ENCODE measurements at regions not wholly inside any gene's neighbourhood (a gene's known extent, or its start where the extent isn't known, plus 50 kb on each side); places are given as distances from the start of the nearest gene placed in this dataset.

- H3K27me3 ChIP-seq (ENCODE audit: insufficient read depth, low read length), result no peaks in the 10 kb centered on the region
- no peaks in the 10 kb centered on the region for H3K79me2 ChIP-seq (ENCODE audit: insufficient read depth, low read length)
- peaks cover 4% of the 10 kb centered on the region for H3K9me3 ChIP-seq (ENCODE audit: low read depth, low read length)
- H2AFZ ChIP-seq (ENCODE audit: low read length), result peak overlapping the region; percentile 67
- no peaks in the 10 kb centered on the region for H4K20me1 ChIP-seq (ENCODE audit: insufficient read depth, low read length)
- H3K4me1 ChIP-seq (ENCODE audit: insufficient read depth, low read length), result peaks cover 14% of the 10 kb centered on the region
- no peak for DNase-seq (ENCODE audit: insufficient read length, low spot score, missing footprints)
- no peak overlapping the region for H3K27ac ChIP-seq (ENCODE audit: low read depth, low read length)
- no peaks in the 10 kb centered on the region for H3K36me3 ChIP-seq (ENCODE audit: insufficient read depth, low read length)
- no peak overlapping the region for H3K4me3 ChIP-seq (ENCODE audit: insufficient read depth, low read length)
- no peak overlapping the region for H3K4me2 ChIP-seq (ENCODE audit: insufficient read depth, low read length)
- TF ChIP-seq CTCF (IDR thresholded peaks at IDR 0.05; ENCODE audit: extremely low read depth, low read depth, low read length), result no peak
Observed at GRCh38 chr6:140345935-140346334, 971.5 kb upstream of the CITED2 start.

GRCh38 chr6:140344142-140344913 lies 969.9 kb upstream of the CITED2 start:
- Histone ChIP-seq H3K36me3 (ENCODE audit: insufficient read depth, low read length) (no peaks in the 10 kb centered on the region), H3K27ac (ENCODE audit: low read depth, low read length) (peak overlapping the region; percentile 34), H2AFZ (ENCODE audit: low read length) (peak overlapping the region; percentile 49), H3K79me2 (ENCODE audit: insufficient read depth, low read length) (no peaks in the 10 kb centered on the region), H4K20me1 (ENCODE audit: insufficient read depth, low read length) (no peaks in the 10 kb centered on the region), H3K4me2 (ENCODE audit: insufficient read depth, low read length) (no peak overlapping the region), H3K4me1 (ENCODE audit: insufficient read depth, low read length) (peaks cover 14% of the 10 kb centered on the region), H3K27me3 (ENCODE audit: insufficient read depth, low read length) (no peaks in the 10 kb centered on the region), H3K9me3 (ENCODE audit: low read depth, low read length) (peaks cover 8% of the 10 kb centered on the region), H3K4me3 (ENCODE audit: insufficient read depth, low read length) (no peak overlapping the region)
- DNase-seq (ENCODE audit: insufficient read length, low spot score, missing footprints), result peak; percentile 68
- no peak for TF ChIP-seq CTCF (IDR thresholded peaks at IDR 0.05; ENCODE audit: extremely low read depth, low read depth, low read length)

GRCh38 chr6:140343128-140343527 lies 968.7 kb upstream of the CITED2 start:
- Histone ChIP-seq H3K27ac (ENCODE audit: low read depth, low read length) (no peak overlapping the region), H3K9me3 (ENCODE audit: low read depth, low read length) (peaks cover 8% of the 10 kb centered on the region)

More at GRCh38 chr6:140343128-140343527, 968.7 kb upstream of the CITED2 start:
- peak overlapping the region; percentile 50 for H2AFZ ChIP-seq (ENCODE audit: low read length)
- TF ChIP-seq CTCF (IDR thresholded peaks at IDR 0.05; ENCODE audit: extremely low read depth, low read depth, low read length), result no peak
- H3K36me3 ChIP-seq (ENCODE audit: insufficient read depth, low read length), result no peaks in the 10 kb centered on the region
- no peaks in the 10 kb centered on the region for H4K20me1 ChIP-seq (ENCODE audit: insufficient read depth, low read length)
- peaks cover 14% of the 10 kb centered on the region for H3K4me1 ChIP-seq (ENCODE audit: insufficient read depth, low read length)
- H3K27me3 ChIP-seq (ENCODE audit: insufficient read depth, low read length), result no peaks in the 10 kb centered on the region
- no peak overlapping the region for H3K4me2 ChIP-seq (ENCODE audit: insufficient read depth, low read length)
- H3K4me3 ChIP-seq (ENCODE audit: insufficient read depth, low read length), result no peak overlapping the region
- no peaks in the 10 kb centered on the region for H3K79me2 ChIP-seq (ENCODE audit: insufficient read depth, low read length)
- no peak for DNase-seq (ENCODE audit: insufficient read length, low spot score, missing footprints)
